ENCODE measurements at regions not wholly inside any gene's neighbourhood (a gene's known extent, or its start where the extent isn't known, plus 50 kb on each side); places are given as distances from the start of the nearest gene placed in this dataset.
"Not testable (repeated sequence)": the region's sequence is repeated elsewhere in the genome, so short reads cannot be mapped to it uniquely, and the experiment has no call there.

GRCh38 chr7:124633740-124634139 lies 131.9 kb downstream of the GPR37 start:
- DNase-seq: no peak

DNA sequence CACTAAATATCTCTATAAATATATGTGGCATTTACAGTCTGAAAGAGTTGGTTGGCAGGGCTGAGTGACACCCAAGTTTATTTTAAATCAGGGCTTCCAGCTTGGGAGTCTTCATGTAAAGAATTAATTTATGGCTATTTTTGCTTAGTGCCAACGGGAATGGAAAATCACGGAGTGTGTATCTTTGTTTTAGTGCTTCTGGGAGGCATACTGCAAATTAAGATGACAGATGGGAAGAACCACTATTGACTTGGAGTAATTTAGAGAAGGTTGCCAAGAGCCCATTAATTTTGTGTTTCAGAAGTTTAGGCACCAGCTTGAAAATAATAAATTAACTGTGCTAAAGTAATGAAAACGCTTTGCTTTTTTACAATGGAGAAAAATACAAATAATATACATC lies 135.2 kb downstream of the GPR37 start:
- peak in 1 of 2 experiments; percentile 3 for DNase-seq

- no peak for DNase-seq
Measured at GRCh38 chr7:124618871-124619270, 146.7 kb downstream of the GPR37 start.

DNA sequence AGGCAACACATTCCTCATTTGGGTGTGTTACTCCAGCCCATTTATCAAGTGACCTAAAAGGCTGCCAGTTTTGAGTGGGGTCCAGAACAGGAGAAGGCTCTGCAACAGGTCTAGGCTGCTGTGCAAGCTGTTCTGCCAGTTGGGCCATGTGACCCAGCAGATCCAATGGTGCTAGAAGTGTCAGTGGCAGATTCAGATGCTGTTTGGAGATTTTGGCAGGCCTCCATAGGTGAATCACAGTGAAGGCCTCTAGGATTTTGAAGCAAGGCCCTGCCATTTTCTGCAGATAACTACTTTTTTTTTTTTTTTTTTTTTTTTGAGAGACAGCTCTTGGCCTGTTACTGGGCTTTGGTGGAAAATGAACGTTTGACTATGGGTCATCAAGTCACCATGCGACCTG lies 147.5 kb downstream of the GPR37 start:
- not testable (repeated sequence) for DNase-seq

DNA sequence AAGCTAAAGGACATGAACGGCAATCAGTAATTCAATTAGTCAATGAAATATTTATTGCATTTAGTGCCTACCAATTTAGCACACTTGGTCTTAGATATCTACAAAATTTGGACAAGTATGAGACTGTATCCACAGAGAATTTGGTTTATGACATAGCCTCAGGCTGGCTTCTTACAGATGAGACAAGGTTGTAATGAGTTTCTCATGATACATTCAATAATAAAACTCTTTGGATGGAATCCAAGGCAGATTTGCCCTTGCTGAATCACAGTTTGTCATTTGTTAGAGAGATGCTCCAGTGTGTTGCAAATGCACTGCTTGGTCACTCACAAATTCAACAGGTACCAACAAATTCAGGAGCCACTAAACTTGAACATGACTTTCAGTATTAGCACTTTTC lies 162.5 kb downstream of the GPR37 start:
- DNase-seq: no peak

DNA sequence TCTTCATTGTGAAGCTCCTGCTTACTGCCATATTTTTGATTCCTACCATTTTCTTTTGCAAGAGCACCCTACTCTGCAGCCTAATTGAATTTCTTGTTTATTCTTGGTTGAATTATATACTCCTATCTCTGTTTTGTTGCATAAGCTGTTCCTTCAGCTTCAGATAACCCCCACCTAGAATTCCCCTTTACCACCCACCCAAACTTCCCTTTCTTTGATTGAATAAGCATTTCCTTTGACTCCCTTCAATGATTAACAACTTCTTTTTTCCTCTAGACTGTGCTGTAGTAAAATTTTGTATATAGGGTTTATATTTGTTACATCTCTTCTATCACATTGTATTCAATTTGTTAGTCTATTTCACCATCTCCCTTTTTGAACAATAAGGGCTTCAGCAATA lies 168.1 kb downstream of the GPR37 start:
- DNase-seq: no peak

DNA sequence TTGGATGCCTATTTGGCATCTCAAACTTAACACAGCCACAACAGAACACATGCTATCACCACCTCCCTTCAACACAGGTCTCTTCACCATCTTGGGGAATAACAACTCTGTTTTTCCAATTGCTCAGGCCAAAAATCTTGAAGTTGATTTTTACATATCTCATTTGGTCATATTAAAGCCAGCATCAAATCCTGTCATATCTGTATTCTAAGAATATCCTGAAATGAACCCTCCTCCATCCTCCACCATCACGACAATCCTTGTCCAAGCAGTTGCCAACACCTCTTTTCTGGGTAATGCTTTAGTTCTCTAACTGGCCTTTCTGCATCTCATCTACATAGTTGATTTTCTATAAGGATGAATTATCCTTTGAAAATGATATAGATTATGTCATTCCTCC lies 168.7 kb downstream of the GPR37 start:
- no peak for DNase-seq

DNA sequence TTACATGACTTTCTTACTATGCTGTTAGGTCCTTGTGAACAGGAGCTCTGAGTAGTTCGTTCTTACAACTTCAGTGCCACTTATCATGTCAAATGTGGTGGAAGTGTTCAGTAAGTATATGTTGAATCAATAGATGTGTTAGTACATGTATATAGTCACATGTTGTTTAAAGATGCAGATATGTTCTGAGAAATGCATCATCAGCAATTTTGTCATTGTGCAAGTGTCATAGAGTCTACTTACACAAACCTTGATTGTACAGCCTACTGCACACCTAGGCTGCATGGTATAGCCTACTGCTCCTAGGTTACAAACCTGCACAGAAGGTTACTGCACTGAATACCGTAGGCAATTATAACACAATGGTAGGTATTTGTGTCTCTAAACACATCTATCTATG lies 174.8 kb downstream of the GPR37 start:
- no peak for DNase-seq

- no peak for DNase-seq
Measured at GRCh38 chr7:124577256-124577655, 188.3 kb downstream of the GPR37 start.

- DNase-seq: no peak
Measured at GRCh38 chr7:124575176-124575575, 190.4 kb downstream of the GPR37 start.

- no peak for DNase-seq
Measured at GRCh38 chr7:124570558-124570957, 195.0 kb downstream of the GPR37 start.

DNA sequence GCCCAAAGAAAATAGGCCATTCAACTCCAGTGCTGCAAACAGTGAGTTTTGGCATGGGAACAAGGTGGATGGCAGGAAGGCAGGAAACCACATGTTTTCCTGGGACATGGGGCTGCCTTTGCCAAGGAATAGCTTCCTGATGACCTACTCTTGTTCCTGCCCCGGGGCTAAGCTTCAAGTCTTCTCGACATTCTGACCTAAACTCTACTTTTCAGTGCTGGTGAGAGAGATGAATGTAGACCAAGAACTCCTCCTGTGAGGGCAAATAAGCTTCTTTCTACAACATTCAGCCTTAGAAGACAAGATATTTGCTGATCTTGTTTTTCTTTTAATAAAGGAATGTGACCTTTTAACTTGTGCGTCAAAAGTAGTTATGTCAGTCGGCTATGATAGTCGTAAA lies 199.0 kb downstream of the GPR37 start:
- no peak for DNase-seq

- DNase-seq: peak in 1 of 2 experiments; percentile 22
Measured at GRCh38 chr7:124557587-124557986, 208.0 kb downstream of the GPR37 start.

DNA sequence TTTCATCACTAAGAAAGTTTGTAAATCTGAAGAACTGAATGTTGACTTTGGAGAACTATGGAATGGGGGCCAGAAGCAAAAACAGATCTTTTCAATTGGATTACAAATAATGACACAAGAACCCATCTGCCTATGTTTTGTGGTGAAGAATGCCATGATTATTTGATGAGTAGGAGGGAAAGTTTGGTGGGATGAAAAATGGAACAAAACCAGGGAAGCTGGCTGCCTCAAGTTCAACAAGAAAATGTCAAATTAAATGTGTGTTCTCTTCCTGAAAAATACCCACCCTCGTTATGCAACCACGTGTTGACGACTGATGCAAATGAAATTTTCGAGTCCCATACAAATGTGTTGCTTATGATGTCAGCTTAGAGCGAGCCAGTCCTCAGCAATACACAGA lies 208.5 kb downstream of the GPR37 start:
- DNase-seq: no peak

GRCh38 chr7:124553502-124553901 lies 212.1 kb downstream of the GPR37 start:
- no peak for DNase-seq

DNA sequence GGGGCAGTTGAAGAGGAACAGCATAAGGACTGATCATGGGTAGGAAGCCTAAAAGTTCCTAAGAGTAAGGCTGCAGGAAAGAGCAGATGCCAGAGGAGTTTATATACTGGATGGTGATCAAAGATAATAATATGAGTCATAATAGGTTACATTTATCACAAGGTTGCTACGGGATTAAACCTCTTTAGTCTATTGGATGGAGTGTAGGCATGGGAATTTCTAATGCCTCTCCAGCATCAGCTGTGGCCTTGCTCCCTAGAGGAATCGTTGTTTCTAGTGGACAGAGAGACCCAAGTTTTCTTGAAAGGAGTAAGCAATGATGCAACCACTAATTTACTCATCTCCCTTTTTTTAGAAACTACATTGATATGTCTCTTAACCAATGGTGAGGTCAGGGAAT lies 213.4 kb downstream of the GPR37 start:
- no peak for DNase-seq

DNA sequence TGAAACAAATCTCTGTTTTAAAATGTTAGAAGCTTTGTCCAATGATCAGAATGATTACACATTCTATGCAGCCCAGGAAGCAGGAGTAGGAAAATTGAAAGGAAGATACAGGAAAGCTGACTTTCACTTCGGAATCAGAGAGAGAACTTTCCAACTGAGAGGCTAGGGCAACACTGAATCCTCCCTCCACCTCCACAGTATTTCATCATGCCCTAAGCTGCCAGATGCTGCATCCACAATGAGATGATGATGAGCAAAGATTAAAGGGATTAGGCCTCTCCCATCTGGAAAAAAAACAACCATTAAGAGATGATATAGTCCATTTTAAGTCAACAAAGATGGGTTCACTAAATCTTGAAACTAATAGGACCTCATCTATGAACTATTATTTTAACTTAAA lies 215.6 kb downstream of the GPR37 start:
- DNase-seq: no peak

DNA sequence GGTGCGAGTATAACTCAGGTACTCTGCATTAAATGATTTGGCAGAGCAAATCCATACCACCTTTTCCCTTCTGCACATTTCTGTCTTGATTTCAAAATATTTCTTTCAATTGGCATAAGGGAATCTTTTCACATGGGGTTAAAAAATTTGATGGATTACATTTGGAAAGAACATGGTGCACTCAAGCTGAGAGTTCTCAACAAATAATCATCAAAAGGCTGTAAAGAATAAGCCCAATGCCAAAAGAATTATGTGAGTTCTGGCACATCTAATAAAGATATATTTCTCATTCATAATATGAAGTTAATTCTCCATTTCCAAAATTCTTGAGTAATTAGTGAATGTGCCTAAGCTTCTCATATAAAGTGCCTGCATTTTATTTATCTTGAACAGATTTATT lies 223.1 kb downstream of the GPR37 start:
- DNase-seq: no peak

DNA sequence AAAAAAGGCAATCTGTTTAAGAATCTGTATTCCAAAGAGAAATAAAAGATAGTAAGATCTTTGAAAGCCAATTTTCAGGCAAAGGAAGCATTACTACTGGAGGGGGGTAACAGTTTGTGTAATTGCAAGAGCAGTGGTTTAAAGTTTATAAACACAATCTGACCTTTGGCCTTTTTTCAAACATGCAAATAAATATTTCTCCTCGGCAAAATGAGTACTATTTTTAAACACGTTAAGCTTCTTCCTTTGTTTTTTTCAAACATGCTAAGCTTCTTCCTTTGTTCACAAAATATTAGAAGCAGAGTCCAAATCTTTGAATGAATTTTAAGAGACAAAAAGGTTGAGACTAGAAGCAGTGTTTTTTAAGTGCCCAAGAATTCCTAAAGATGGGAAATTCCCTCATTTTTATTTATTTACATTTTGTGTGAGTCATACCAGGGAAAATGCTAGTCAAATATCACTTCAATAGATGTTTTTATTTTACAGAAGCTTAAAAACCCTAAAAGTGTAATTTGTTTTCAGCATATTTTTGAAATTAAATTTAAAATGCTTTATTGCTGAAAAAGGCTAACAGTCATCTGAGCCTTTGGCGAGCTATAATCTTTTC lies 229.3 kb downstream of the GPR37 start:
- DNase-seq: no peak

DNA sequence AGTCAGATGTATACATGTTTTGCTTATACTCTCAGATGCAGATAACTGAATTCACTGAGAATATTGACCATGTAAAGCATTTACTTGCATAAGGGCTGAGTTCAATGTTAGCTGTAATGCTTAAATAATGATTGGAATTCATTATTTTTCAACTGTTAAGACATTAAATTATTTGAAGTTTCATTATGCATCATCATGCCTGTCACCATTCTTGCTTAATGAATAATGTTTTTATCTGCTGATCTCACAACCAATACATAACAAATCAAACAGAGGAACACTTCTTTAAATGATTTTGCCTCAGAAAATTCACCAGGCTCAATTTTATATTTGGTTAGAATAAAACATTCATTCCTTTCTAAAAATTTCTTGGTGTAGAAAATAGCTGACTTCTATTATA lies 233.4 kb downstream of the GPR37 start:
- DNase-seq: no peak

DNA sequence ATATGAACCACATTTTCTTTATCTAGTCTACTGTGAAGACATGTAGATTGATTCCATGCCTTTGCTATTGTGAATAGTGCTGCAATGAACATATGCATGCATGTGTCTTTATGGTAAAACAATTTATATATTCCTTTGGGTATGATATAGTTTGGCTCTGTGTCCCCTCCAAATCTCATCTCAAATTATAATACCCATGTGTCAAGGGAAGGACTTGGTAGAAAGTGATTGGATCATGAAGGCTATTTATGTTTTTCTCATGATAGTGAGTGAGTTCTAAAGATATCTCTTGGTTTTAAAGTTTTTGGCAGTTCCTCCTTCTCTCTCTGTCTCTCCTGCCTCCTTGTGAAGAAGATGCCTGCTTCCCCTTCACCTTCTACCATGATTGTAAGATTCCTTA lies 248.7 kb downstream of the GPR37 start:
- no peak for DNase-seq

GRCh38 chr7:124515106-124515830 lies 250.3 kb downstream of the GPR37 start:
- no peak for DNase-seq

- no peak for DNase-seq
Measured at GRCh38 chr7:124514471-124514870, 251.1 kb downstream of the GPR37 start.

DNA sequence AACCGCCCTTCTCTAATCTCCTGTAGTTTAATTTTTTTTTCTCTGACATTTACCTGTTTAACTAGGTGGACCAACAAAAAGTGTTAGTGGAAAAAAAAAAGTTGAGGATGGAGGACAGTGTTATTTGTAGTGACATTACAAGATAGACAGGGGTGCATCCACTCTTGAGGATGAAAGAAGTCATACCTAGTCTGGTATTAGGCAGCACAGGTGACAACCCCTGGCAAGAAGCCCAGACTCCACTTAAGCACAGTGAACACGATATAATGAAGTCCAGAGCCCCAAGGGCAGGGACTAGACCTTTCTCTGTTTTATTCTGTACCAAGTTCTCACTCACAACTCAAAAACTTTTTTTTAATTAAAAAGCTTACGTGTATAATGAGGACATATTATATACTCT lies 268.4 kb downstream of the GPR37 start:
- peak; percentile 57 to 79 for DNase-seq

GRCh38 chr7:124489925-124490324 lies 275.7 kb downstream of the GPR37 start:
- peak in 1 of 2 experiments; percentile 74 for DNase-seq

All from NCI-H2081 (cell line).